ENCODE measurements at regions not wholly inside any gene's neighbourhood (a gene's known extent, or its start where the extent isn't known, plus 50 kb on each side); places are given as distances from the start of the nearest gene placed in this dataset.

DNA sequence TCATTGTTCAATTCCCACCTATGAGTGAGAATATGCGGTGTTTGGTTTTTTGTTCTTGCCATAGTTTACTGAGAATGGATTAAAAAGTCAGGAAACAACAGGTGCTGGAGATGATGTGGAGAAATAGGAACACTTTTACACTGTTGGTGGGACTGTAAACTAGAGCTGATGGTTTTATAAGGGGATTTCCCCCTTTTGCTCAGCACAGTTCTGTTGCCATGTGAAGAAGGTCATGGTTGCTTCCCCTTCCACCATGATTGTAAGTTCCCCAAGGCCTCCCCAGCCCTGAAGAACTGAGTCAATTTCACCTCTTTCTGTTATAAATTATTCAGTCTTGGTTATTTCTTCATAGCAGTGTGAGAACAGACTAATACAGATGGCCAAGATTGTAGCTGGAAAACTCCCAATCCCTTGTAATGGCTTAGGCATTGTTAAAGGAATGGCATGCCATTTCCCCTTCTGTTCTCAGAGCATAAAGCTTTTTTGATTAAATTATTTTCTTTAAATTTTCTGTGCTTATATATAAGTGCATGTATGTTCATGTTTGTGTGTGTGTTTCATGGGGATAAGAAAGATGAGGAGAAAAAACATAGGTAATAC, 144.8 kb downstream of the BACH1 start:
- no peak for DNase-seq

DNA sequence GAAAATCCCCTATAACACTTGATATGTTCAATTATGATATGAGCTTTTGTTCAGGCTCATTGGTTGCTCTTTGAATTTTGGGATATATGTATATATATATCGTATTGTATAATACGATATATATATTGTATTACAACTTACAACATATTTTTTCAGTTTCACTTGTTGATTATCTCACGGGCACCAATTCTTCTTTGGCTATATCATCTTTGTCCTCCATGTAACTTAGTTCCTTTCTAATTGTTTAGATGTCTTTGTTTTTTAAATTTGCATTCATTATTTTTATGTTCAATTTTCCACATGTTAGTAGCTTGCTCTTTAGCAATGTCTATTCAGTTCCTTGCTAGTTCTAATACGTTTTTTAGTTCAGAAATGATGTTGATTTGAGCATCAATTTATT, 150.0 kb downstream of the BACH1 start:
- DNase-seq: no peak

DNA sequence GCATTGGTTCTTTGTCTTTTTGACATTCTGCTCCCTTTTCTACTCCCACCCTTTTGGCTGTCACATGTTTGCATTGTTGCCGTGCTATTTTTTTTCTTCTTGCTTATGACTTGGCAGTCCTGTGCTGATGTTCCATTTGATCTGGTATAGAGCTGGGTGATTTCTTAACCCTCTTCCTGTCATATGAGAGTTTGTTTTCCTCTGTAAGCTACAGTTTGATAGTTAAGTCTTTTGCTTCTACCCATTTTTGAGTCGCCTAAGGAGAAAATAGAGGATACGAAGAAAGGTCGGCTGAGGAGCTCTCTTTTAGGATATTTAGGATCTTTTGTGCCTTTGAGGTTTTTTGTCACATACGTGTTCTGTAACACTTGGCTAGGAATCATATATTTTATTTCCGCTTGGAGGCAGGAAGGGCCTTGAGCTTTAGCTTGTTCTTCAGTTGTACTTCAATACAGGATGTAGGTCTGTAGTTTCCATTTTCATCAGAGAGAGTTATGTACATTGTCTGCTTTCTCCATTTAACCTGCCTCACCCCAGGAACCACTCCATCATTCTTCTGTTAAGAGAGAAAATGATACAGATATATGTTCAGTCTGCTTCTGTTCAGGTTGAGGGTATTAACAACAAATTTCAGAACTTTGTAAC, 150.7 kb downstream of the BACH1 start:
- no peak for DNase-seq

DNA sequence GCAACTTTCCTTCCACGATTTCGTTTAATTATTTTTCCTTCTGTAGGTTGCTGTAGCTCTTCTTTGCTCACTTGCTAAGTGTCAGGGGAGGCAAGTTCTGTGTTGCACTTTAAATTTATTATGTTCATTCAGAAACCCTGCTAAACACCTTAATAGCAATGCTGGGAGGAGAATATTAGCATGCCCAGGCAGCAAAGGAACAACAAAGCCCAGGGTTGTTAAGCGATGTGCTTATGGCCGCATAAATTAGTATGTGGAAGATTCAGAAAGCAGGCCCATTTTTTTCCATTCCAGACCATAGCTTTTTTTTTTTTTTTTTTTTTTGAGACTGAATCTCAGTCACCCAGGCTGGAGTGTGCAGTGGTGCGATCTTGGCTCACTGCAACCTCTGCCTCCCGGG, 151.3 kb downstream of the BACH1 start:
- DNase-seq: no peak

DNA sequence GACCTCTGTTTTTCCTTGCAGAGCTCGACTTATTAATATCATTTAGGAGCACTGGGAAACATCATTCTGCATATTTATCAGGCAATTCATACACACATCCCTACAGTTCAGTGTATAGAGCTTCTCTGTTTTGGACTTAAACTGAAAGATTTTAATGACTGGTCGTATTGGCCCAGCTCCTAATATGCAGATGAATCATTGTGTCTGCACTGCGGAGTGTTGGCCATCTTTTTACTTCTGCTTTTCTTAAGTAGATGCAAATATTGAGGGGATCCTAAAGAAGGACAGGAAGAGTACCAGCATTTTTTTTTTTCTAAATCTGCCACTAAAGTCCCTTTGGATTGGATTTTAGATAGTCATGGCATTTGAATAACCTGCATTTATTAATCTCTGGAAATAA, 154.8 kb downstream of the BACH1 start:
- no peak for DNase-seq

- DNase-seq: no peak
These were observed 155.5 kb downstream of the BACH1 start for GRCh38 chr21:29454179-29454578.

DNA sequence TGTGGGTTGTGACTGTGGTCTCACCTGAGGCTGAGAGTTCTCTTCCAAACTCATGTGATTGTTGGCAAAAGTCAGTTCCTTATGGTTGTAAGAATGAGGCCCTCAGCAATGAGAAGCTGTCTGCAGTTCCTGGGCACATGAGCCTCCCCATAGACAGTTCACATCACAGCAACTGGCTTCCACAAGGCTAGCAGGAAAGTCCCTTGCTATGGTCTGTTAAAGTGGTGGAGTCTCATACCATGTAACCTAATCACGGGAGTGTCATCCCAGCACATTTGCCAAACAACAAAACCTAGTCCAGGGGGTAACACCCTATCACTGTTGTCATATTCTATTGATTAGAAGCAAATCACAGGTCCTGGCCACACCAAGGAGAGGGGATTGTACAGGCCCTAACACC, 163.8 kb downstream of the BACH1 start:
- DNase-seq: no peak

GRCh38 chr21:29465546-29465945, 166.8 kb downstream of the BACH1 start:
- no peak for DNase-seq

DNA sequence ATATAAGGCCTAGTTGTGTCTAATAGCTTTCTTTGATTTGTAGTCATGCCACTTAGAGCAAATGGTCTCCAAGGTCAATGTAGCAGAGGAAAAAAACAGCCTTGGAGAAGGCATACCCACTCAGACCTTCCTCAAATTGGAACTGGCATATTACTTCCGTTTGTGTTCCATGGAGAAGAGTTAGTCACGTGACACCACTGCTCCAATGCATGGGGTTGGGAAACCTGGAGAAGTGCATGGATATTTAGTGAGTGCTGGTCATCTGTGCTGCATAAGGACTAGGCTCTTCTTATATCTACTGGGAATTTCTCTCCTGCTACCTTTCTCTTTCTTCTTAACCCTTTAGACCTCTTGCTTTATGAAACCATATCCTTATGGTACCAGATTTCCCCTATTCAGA, 167.8 kb downstream of the BACH1 start:
- no peak for DNase-seq

- no peak for DNase-seq
These were observed 171.7 kb downstream of the BACH1 start for GRCh38 chr21:29470397-29470796.

- no peak for DNase-seq
These were observed 175.1 kb downstream of the BACH1 start for GRCh38 chr21:29473808-29474207.

DNA sequence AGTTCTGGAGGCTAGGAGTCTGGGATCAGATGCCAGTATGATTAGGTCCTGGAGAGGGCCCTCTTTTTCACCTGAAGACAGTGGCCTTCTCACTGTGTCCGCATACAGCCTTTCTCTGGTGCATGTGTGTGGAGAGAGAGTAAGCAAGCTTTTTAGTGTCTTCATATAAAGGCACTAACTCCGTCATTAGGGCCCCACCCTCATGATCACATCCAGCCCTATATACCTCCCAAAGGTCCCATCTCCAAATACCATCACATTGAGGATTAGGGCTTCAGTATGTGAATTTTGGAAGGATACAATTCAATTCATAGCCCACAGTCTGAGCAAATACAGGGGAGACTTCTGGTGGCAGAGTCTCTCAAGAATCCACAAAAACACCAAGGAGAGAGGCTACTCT, 176.6 kb downstream of the BACH1 start:
- DNase-seq: no peak

- DNase-seq: no peak
These were observed 178.6 kb downstream of the BACH1 start for GRCh38 chr21:29477347-29477746.

DNA sequence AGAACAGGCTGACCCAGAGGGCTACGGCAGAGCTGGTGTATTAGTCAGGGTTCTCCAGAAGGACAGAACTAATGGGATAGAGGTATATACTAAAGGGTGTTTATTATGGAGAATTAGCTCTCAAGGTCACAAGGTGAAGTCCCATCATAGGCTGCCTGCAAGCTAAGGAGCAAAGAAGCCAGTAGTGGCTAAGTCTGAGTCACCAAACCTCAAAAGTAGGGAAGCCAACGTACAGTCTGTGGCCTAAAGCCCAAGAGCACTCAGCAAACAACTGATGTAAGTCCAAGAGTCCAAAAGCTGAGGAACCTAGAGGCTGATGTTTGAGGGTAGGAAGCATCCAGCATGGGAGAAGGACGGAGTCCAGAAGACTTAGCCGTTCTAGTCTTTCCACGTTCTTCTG, 179.2 kb downstream of the BACH1 start:
- DNase-seq: no peak

GRCh38 chr21:29481081-29481480, 182.4 kb downstream of the BACH1 start:
- no peak for DNase-seq

DNA sequence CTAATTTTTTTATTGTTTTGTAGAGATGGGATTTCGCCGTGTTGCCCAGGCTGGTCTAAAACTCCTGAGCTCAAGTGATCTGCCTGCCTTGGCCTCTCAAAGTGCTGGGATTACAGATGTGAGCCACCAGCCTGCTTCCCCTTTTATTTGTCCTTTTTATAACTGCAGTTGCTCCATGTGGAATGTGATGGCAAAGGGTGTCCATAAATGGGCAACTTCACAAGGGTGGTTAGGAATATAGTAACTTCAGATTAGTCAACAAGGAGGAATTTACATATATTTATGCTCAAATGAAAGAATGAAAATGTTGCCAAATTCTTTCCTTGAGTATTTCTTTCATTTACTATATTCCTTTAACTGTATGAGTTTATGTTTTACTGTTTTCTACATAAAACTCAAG, 182.9 kb downstream of the BACH1 start:
- DNase-seq: no peak

DNA sequence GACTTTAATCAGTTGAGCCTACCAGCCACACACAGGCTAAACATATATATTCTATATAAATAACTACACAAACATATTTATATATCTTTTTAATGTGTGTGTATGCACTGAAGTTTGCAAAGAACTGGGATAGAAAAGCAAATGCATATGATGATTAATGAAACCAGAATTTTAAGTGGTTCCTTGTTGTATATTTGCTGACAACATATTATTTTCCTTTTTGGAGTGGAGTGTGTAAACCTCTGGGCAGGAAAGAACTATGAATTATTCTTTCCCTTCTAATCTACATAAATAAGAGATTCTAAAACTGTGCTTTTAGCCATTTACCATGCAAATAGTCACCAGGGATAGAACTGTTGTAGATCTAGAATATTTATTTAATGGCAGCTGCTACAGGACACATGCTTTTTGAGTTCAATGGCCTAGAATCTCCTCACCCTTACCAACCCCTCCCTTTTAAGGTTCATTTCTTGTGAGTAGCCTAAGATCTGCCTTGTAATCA, 187.6 kb downstream of the BACH1 start:
- no peak for DNase-seq

All from stimulated activated CD8-positive, alpha-beta memory T cell treated with anti-CD3 and anti-CD28 coated beads, Interleukin-4, amount 100 ng/mL, for 48 hours (primary cell).